GM10266 (cell line): ENCODE measurements at regions not wholly inside any gene's neighbourhood (a gene's known extent, or its start where the extent isn't known, plus 50 kb on each side); places are given as distances from the start of the nearest gene placed in this dataset.

ENCODE experiments used
- DNase-seq: peaks from one replicate; pipeline ENCODE4 v3.0.0; 2012; ENCODE audit errors: extremely low spot score
- TF ChIP-seq, protein P1 (sequence below): IDR thresholded peaks from 2 replicates; pipeline ENCODE4 v1.5.1; 2012; ENCODE audit warnings: mild to moderate bottlenecking, low read depth; ENCODE audit not compliant: control insufficient read depth, insufficient read depth; ENCODE audit errors: missing control alignments

DNA sequence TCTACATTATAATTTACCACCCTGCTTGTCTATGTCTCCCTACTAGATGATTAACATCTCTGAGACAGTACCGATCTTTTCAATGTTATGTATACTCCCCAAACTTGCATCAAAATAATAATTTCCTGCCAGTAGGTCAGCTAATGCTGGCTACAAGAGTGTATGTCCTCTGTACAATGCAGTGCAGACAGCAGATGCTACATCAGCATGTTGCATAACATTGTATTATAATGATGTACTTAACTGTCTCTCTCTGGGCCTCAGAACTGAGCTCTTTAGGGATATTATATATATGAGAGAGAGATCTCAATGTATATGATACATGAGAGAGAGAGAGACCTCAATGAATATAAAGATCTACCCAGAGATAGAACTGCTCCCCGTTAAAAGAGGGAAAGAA lies 456.6 kb downstream of the SHQ1 start:
- no peak for DNase-seq

GRCh38 chr3:72390841-72391240 lies 457.4 kb downstream of the SHQ1 start:
- TF ChIP-seq, protein P1, sequence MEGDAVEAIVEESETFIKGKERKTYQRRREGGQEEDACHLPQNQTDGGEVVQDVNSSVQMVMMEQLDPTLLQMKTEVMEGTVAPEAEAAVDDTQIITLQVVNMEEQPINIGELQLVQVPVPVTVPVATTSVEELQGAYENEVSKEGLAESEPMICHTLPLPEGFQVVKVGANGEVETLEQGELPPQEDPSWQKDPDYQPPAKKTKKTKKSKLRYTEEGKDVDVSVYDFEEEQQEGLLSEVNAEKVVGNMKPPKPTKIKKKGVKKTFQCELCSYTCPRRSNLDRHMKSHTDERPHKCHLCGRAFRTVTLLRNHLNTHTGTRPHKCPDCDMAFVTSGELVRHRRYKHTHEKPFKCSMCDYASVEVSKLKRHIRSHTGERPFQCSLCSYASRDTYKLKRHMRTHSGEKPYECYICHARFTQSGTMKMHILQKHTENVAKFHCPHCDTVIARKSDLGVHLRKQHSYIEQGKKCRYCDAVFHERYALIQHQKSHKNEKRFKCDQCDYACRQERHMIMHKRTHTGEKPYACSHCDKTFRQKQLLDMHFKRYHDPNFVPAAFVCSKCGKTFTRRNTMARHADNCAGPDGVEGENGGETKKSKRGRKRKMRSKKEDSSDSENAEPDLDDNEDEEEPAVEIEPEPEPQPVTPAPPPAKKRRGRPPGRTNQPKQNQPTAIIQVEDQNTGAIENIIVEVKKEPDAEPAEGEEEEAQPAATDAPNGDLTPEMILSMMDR, result no peak
- no peak for DNase-seq

More for the DNA sequence above, 456.6 kb downstream of the SHQ1 start:
- TF ChIP-seq, protein P1, result no peak

DNA sequence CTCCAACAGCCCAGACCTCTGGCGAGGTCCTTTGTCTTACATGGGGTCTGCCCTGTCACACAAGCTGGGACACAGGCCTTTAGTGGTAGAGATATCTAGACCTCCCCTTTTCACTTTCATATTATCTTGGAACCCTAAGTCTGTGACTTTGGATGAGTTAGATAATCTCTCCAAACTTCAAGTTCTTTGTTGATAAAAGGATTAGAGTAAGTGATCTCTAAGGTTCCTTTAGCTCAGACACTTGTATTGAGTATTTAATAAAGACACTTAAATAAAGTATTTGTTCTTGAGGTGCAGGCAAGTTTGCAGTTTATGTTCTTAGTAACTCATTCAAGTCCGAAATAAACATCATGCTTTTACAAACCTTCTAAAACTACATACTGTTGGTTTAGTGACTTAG lies 459.6 kb downstream of the SHQ1 start:
- DNase-seq, result no peak
- TF ChIP-seq, protein P1, result no peak

GRCh38 chr3:72388117-72388516 lies 460.1 kb downstream of the SHQ1 start:
- DNase-seq, result no peak
- TF ChIP-seq, protein P1, result no peak

- DNase-seq, result no peak
- TF ChIP-seq, protein P1, result no peak
Measured at GRCh38 chr3:72386327-72387000, 461.8 kb downstream of the SHQ1 start.

GRCh38 chr3:72385167-72385566 lies 463.1 kb downstream of the SHQ1 start:
- no peak for DNase-seq
- TF ChIP-seq, protein P1, result no peak

- TF ChIP-seq, protein P1, result no peak
- no peak for DNase-seq
Measured at GRCh38 chr3:72384602-72385001, 463.6 kb downstream of the SHQ1 start.
